ENCODE measurements at regions not wholly inside any gene's neighbourhood (a gene's known extent, or its start where the extent isn't known, plus 50 kb on each side); places are given as distances from the start of the nearest gene placed in this dataset.

GRCh38 chr7:119556436-119556835, 716.5 kb upstream of the KCND2 start:
- TF ChIP-seq CTCF (IDR thresholded peaks at IDR 0.05) = no peak
- TF ChIP-seq POLR2A (IDR thresholded peaks at IDR 0.05) = no peak

Measured in vagina (tissue), 2 donors.